ENCODE measurements at regions not wholly inside any gene's neighbourhood (a gene's known extent, or its start where the extent isn't known, plus 50 kb on each side); places are given as distances from the start of the nearest gene placed in this dataset.

DNA sequence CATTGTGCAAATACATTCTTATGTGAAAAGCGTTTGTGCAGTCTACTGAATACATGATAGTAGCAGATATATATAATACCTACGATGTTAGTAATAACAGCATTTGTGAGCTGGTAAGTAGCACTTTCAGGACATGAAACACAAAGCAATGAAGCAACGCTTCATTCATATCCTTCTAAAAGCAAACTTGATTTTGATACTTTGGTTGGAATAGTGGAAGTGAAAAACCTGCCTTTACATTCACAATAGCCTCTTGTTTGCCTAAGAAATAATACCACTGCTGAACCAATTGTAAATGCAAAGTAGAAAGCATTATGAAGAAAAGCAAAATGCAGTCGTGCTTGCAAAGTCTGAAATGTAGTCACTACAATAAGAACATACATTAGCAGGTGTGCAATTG lies 926.3 kb downstream of the FSTL5 start:
- in situ Hi-C loops (cut with MboI; ENCODE audit: low pct_ligation_motif_present in 1 of 4, low pct_unique_long_range_greater_than_20kb in 1 of 4, low sequenced_read_pairs in 3 of 4) = no loop called here

GRCh38 chr4:161225327-161225726 lies 938.5 kb downstream of the FSTL5 start:
- in situ Hi-C loops (cut with MboI; ENCODE audit: low pct_ligation_motif_present in 1 of 4, low pct_unique_long_range_greater_than_20kb in 1 of 4, low sequenced_read_pairs in 3 of 4) = no loop called here
- DNase-seq = no peak

More for the DNA sequence above, 926.3 kb downstream of the FSTL5 start:
- no peak for TF ChIP-seq CTCF (IDR thresholded peaks at IDR 0.05)
- TF ChIP-seq EP300 (IDR thresholded peaks at IDR 0.05; ENCODE audit: low read depth) = no peak
- TF ChIP-seq POLR2A (IDR thresholded peaks at IDR 0.05) = no peak
- TF ChIP-seq POLR2AphosphoS5 (IDR thresholded peaks at IDR 0.05) = no peak
- DNase-seq = no peak
- no peaks in the 10 kb centered on the region for H3K4me1 ChIP-seq
- no peak overlapping the region for H3K27ac ChIP-seq
- WGBS, 2 donors (ENCODE audit: low coverage in 1 of 2) = 76 to 79% methylated on average over 4 of the region's 4 CpGs
- H3K4me3 ChIP-seq = no peak overlapping the region
- intact Hi-C loops (cut with DNase I; ENCODE audit: low total_unique reads) = no loop called here
- no peaks in the 10 kb centered on the region for H3K36me3 ChIP-seq
- H3K9me3 ChIP-seq = no peaks in the 10 kb centered on the region
- H3K27me3 ChIP-seq = no peaks in the 10 kb centered on the region

GRCh38 chr4:161222889-161223288 lies 940.9 kb downstream of the FSTL5 start:
- Histone ChIP-seq H3K4me3 (no peak overlapping the region), H3K27ac (no peak overlapping the region), H3K4me1 (no peaks in the 10 kb centered on the region), H3K9me3 (peaks cover 4 to 5% of the 10 kb centered on the region in 2 donors), H3K27me3 (no peaks in the 10 kb centered on the region), H3K36me3 (no peaks in the 10 kb centered on the region)
- DNase-seq = no peak
- WGBS, 2 donors (ENCODE audit: low coverage in 1 of 2) = 45 to 46% methylated on average over 2 of the region's 2 CpGs
- no peak for TF ChIP-seq CTCF (IDR thresholded peaks at IDR 0.05)
- TF ChIP-seq POLR2A (IDR thresholded peaks at IDR 0.05) = no peak
- no peak for TF ChIP-seq POLR2AphosphoS5 (IDR thresholded peaks at IDR 0.05)
- TF ChIP-seq EP300 (IDR thresholded peaks at IDR 0.05; ENCODE audit: low read depth) = no peak
- intact Hi-C loops (cut with DNase I; ENCODE audit: low total_unique reads) (no loop called here), in situ Hi-C loops (cut with MboI; ENCODE audit: low pct_ligation_motif_present in 1 of 4, low pct_unique_long_range_greater_than_20kb in 1 of 4, low sequenced_read_pairs in 3 of 4) (no loop called here)

More at GRCh38 chr4:161225327-161225726, 938.5 kb downstream of the FSTL5 start:
- Histone ChIP-seq H3K9me3 (peaks cover 4 to 5% of the 10 kb centered on the region in 2 donors), H3K27me3 (no peaks in the 10 kb centered on the region), H3K4me3 (no peak overlapping the region), H3K27ac (no peak overlapping the region), H3K36me3 (no peaks in the 10 kb centered on the region), H3K4me1 (no peaks in the 10 kb centered on the region)
- intact Hi-C loops (cut with DNase I; ENCODE audit: low total_unique reads) = no loop called here
- TF ChIP-seq EP300 (IDR thresholded peaks at IDR 0.05; ENCODE audit: low read depth) (no peak), POLR2AphosphoS5 (IDR thresholded peaks at IDR 0.05) (no peak), CTCF (IDR thresholded peaks at IDR 0.05) (no peak), POLR2A (IDR thresholded peaks at IDR 0.05) (no peak)

DNA sequence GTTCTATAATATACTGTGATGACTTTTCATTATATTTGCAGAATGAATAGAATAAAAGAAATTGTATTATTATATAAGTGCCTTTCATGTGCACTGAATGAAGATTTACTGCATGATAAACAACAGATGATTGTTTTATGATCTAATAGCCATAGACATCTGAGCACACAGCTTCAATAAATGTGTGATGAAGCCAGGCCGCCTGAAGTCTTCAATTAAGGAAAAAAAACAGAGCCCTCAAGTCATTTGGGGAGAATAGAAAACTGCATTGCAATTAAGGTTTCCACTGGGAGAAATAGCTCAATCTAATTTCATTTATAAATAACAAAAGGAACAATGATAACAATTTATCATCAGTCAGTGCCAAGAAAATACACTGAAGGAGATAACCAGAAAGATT lies 955.2 kb downstream of the FSTL5 start:
- no peak for TF ChIP-seq EP300 (IDR thresholded peaks at IDR 0.05; ENCODE audit: low read depth)
- TF ChIP-seq CTCF (IDR thresholded peaks at IDR 0.05) = no peak
- TF ChIP-seq POLR2AphosphoS5 (IDR thresholded peaks at IDR 0.05) = no peak
- no peak for TF ChIP-seq POLR2A (IDR thresholded peaks at IDR 0.05)

More for the DNA sequence above, 955.2 kb downstream of the FSTL5 start:
- no peaks in the 10 kb centered on the region for H3K9me3 ChIP-seq
- in situ Hi-C loops (cut with MboI; ENCODE audit: low pct_ligation_motif_present in 1 of 4, low pct_unique_long_range_greater_than_20kb in 1 of 4, low sequenced_read_pairs in 3 of 4) (no loop called here), intact Hi-C loops (cut with DNase I; ENCODE audit: low total_unique reads) (no loop called here)
- 29 to 35% methylated on average over 1 of the region's 1 CpG for WGBS, 2 donors (ENCODE audit: low coverage in 1 of 2)
- no peaks in the 10 kb centered on the region for H3K36me3 ChIP-seq
- no peak overlapping the region for H3K27ac ChIP-seq
- no peak for DNase-seq
- H3K4me1 ChIP-seq = no peaks in the 10 kb centered on the region
- H3K4me3 ChIP-seq = no peak overlapping the region
- H3K27me3 ChIP-seq = no peaks in the 10 kb centered on the region
